A673 (cell line): ENCODE measurements at regions not wholly inside any gene's neighbourhood (a gene's known extent, or its start where the extent isn't known, plus 50 kb on each side); places are given as distances from the start of the nearest gene placed in this dataset.

Experiments used
- EZH2 ChIP-seq: fragments of 200-600 bp; sonication (generic); IDR thresholded peaks from 2 replicates; pipeline ENCODE4 v1.6.1; 2017; ENCODE audit warnings: borderline replicate concordance, low read depth, mild to moderate bottlenecking, mixed read lengths, antibody characterized with exemption, low read length; ENCODE audit not compliant: poor library complexity, severe bottlenecking
- TF ChIP-seq, protein P1 (sequence below): fragments of 300-800, 200-600 bp; sonication (generic); conservative IDR thresholded peaks from 2 replicates; pipeline ENCODE4 v1.5.1; 2017; ENCODE audit warnings: low read depth, mild to moderate bottlenecking, antibody characterized with exemption, low read length, moderate library complexity, mixed read lengths

DNA sequence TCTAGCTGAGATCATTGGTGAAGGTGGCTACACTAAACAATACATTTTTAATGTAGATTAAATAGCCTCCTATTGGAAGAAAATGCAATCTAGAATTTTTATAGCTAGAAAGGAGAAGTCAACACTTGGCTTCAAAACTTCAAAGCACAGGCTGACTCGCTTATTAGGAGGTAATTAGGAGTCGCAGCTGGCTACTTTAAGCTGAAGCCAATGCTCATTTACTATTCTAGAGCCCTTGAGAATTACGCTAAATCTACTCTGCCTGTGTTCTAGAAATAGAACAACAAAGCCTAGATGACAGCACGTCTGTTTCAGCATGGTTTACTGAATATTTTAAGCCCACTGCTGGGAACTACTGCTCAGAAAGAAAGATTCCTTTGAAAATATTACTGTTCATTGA lies 101.6 kb upstream of the EEPD1 start:
- TF ChIP-seq, protein P1, sequence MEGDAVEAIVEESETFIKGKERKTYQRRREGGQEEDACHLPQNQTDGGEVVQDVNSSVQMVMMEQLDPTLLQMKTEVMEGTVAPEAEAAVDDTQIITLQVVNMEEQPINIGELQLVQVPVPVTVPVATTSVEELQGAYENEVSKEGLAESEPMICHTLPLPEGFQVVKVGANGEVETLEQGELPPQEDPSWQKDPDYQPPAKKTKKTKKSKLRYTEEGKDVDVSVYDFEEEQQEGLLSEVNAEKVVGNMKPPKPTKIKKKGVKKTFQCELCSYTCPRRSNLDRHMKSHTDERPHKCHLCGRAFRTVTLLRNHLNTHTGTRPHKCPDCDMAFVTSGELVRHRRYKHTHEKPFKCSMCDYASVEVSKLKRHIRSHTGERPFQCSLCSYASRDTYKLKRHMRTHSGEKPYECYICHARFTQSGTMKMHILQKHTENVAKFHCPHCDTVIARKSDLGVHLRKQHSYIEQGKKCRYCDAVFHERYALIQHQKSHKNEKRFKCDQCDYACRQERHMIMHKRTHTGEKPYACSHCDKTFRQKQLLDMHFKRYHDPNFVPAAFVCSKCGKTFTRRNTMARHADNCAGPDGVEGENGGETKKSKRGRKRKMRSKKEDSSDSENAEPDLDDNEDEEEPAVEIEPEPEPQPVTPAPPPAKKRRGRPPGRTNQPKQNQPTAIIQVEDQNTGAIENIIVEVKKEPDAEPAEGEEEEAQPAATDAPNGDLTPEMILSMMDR = no peak
- no peak for TF ChIP-seq EZH2
